Endodermal cell (in vitro differentiated cells): ENCODE measurements at regions not wholly inside any gene's neighbourhood (a gene's known extent, or its start where the extent isn't known, plus 50 kb on each side); places are given as distances from the start of the nearest gene placed in this dataset.

Experiments used
- DNase-seq: peaks from one replicate; pipeline ENCODE4 v3.0.0-alpha.2; 2017
- H3K27ac ChIP-seq: 2 replicates; pipeline ENCODE4 v1.5.1; 2013; ENCODE audit warnings: mild to moderate bottlenecking, low read depth, low read length, moderate library complexity
- H3K27me3 ChIP-seq: 2 replicates; pipeline ENCODE4 v1.6.1; 2013; ENCODE audit warnings: mild to moderate bottlenecking, low read length, moderate library complexity; ENCODE audit not compliant: insufficient read depth, control insufficient read depth, poor library complexity, severe bottlenecking
- H3K36me3 ChIP-seq: 2 replicates; pipeline ENCODE4 v1.7.0; 2013; ENCODE audit warnings: mild to moderate bottlenecking, low read length, moderate library complexity; ENCODE audit not compliant: control insufficient read depth, insufficient read depth
- H3K4me1 ChIP-seq: one replicate; pipeline ENCODE4 v1.7.0; 2013; ENCODE audit warnings: low read length; ENCODE audit not compliant: control insufficient read depth, insufficient read depth
- H3K4me3 ChIP-seq: 2 replicates; pipeline ENCODE4 v1.5.1; 2013; ENCODE audit warnings: mild to moderate bottlenecking, low read length, moderate library complexity
- H3K9ac ChIP-seq: 2 replicates; pipeline ENCODE4 v1.6.1; 2013; ENCODE audit warnings: mild to moderate bottlenecking, low read length, moderate library complexity; ENCODE audit not compliant: poor library complexity, severe bottlenecking; ENCODE audit errors: extremely low read depth
- H3K9me3 ChIP-seq: 2 replicates; pipeline ENCODE4 v1.6.1; 2013; ENCODE audit warnings: mild to moderate bottlenecking, low read length, moderate library complexity; ENCODE audit not compliant: control insufficient read depth
- H3K27ac Mint-ChIP-seq: 2 replicates; pipeline ENCODE4 v1.8.0; 2020; ENCODE audit warnings: mixed read lengths
- H3K27me3 Mint-ChIP-seq: 2 replicates; pipeline ENCODE4 v1.8.0; 2021; ENCODE audit warnings: mild to moderate bottlenecking, mixed read lengths; ENCODE audit not compliant: insufficient read depth
- H3K36me3 Mint-ChIP-seq: 2 replicates; pipeline ENCODE4 v1.8.0; 2020; ENCODE audit warnings: low read depth, mixed read lengths
- H3K4me1 Mint-ChIP-seq: 2 replicates; pipeline ENCODE4 v1.8.0; 2020; ENCODE audit warnings: mixed read lengths
- H3K4me3 Mint-ChIP-seq: 2 replicates; pipeline ENCODE4 v1.8.0; 2020; ENCODE audit warnings: mild to moderate bottlenecking, moderate library complexity, mixed read lengths
- H3K9me3 Mint-ChIP-seq: 2 replicates; pipeline ENCODE4 v1.8.0; 2020; ENCODE audit warnings: mild to moderate bottlenecking, mixed read lengths
- WGBS, 2 experiments: methylation state at CpG; one replicate each; pipeline versions ENCODE4 v1.1.5 to v1.1.7; 2013; ENCODE audit warnings: missing lambda C conversion rate in 2 of 2, mixed read lengths in 1 of 2; ENCODE audit not compliant: insufficient coverage in 1 of 2, insufficient read length in 1 of 2; 5-methylcytosine and 5-hydroxymethylcytosine counted together
- TF ChIP-seq, protein P1 (sequence below): fragments of 200-600 bp; sonication (generic); conservative IDR thresholded peaks from 2 replicates; pipeline ENCODE4 v1.5.0; 2021; ENCODE audit warnings: antibody characterized with exemption, mild to moderate bottlenecking

DNA sequence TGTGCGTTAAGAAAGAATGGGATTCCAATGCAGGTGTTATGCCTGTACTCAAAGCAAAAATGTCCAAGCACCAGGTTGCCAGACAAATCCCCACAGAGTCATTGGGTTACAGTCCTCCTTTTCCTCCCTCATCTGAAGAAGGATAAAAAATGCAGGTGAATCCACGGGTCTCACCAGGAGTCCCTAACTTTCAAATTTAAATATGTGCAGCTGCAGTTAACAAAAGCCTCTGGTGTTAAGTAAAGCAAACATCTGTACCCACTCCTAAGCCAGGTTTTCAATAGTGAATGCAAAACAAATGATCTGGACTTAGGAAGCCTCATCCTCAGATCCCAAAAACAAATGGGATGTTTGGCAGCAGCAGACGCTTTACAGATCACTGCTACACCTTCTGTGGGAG lies 70.4 kb upstream of the SETMAR start:
- no peak overlapping the region for H3K9ac ChIP-seq
- Mint-ChIP-seq H3K4me3 (no peak overlapping the region), H3K9me3 (peaks cover 9% of the 10 kb centered on the region), H3K4me1 (peaks cover 13% of the 10 kb centered on the region), H3K27me3 (peaks cover 70% of the 10 kb centered on the region), H3K36me3 (no peaks in the 10 kb centered on the region), H3K27ac (no peak overlapping the region)
- no peak for DNase-seq
- no peaks in the 10 kb centered on the region for H3K27me3 ChIP-seq
- H3K4me1 ChIP-seq, result no peaks in the 10 kb centered on the region
- H3K27ac ChIP-seq, result no peak overlapping the region
- H3K4me3 ChIP-seq, result no peak overlapping the region
- no peaks in the 10 kb centered on the region for H3K36me3 ChIP-seq
- H3K9me3 ChIP-seq, result peaks cover 8% of the 10 kb centered on the region
- TF ChIP-seq, protein P1, sequence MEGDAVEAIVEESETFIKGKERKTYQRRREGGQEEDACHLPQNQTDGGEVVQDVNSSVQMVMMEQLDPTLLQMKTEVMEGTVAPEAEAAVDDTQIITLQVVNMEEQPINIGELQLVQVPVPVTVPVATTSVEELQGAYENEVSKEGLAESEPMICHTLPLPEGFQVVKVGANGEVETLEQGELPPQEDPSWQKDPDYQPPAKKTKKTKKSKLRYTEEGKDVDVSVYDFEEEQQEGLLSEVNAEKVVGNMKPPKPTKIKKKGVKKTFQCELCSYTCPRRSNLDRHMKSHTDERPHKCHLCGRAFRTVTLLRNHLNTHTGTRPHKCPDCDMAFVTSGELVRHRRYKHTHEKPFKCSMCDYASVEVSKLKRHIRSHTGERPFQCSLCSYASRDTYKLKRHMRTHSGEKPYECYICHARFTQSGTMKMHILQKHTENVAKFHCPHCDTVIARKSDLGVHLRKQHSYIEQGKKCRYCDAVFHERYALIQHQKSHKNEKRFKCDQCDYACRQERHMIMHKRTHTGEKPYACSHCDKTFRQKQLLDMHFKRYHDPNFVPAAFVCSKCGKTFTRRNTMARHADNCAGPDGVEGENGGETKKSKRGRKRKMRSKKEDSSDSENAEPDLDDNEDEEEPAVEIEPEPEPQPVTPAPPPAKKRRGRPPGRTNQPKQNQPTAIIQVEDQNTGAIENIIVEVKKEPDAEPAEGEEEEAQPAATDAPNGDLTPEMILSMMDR, result no peak
- WGBS, 2 experiments, result 58 to 71% methylated on average over 1 to 3 of the region's 3 CpGs

DNA sequence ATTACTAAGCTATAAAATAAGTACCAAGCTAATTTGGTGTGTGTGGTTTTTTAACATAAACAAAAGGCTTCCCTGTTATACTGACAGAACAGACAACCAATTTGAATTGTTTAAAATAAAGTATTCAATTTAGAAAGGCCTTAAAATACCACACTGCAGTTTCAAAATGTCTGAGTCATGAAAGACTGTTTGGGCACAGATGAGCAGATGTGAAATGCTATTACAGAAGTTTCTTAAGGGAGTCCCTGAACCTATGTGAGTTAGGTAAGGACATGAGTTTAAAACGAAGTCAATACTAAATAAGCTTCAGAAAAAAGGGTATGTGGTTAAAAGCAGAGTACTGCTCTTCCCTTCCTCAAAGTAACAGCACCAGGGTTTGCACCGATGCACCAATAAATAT lies 69.7 kb upstream of the SETMAR start:
- Mint-ChIP-seq H3K4me1 (peaks cover 13% of the 10 kb centered on the region), H3K27ac (no peak overlapping the region), H3K9me3 (peaks cover 16% of the 10 kb centered on the region), H3K4me3 (no peak overlapping the region), H3K27me3 (peaks cover 68% of the 10 kb centered on the region), H3K36me3 (no peaks in the 10 kb centered on the region)
- Histone ChIP-seq H3K27ac (no peak overlapping the region), H3K4me3 (no peak overlapping the region), H3K36me3 (no peaks in the 10 kb centered on the region), H3K4me1 (no peaks in the 10 kb centered on the region), H3K27me3 (no peaks in the 10 kb centered on the region), H3K9ac (no peak overlapping the region), H3K9me3 (peaks cover 8% of the 10 kb centered on the region)
- TF ChIP-seq, protein P1, result no peak
- 64 to 80% methylated on average over 1 to 2 of the region's 2 CpGs for WGBS, 2 experiments
- no peak for DNase-seq

DNA sequence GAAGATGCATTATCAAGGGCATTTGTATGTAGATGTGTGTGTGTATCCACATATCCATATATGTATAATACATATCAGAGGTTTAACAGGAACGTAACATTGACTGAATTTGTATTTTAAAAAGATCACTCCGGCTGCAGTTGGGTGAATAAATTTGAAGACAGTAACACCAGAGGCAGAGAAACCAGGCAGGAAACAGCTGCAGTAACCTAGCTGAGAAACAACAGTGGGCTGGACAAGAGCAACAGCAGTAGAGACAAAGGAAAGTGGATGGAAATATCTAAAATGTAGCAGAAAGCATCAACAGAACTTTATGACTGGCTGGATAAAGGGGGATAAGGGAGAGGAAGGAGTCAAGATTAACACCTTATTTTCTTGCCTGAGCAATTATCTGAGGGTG lies 68.3 kb upstream of the SETMAR start:
- Mint-ChIP-seq H3K27ac (no peak overlapping the region), H3K36me3 (no peaks in the 10 kb centered on the region), H3K9me3 (peaks cover 19% of the 10 kb centered on the region), H3K27me3 (peaks cover 65% of the 10 kb centered on the region), H3K4me1 (peaks cover 13% of the 10 kb centered on the region), H3K4me3 (no peak overlapping the region)
- no peak overlapping the region for H3K4me3 ChIP-seq
- no peak for DNase-seq
- H3K36me3 ChIP-seq, result no peaks in the 10 kb centered on the region
- H3K9ac ChIP-seq, result no peak overlapping the region
- H3K27me3 ChIP-seq, result no peaks in the 10 kb centered on the region
- no peak overlapping the region for H3K27ac ChIP-seq
- H3K9me3 ChIP-seq, result peaks cover 8% of the 10 kb centered on the region
- TF ChIP-seq, protein P1, result no peak
- 81 to 93% methylated on average over 2 of the region's 2 CpGs for WGBS, 2 experiments
- no peaks in the 10 kb centered on the region for H3K4me1 ChIP-seq
